Endothelial cell of umbilical vein (primary cell): ENCODE measurements at regions not wholly inside any gene's neighbourhood (a gene's known extent, or its start where the extent isn't known, plus 50 kb on each side); places are given as distances from the start of the nearest gene placed in this dataset.

Experiments
- BruUV-seq: library from RNA; stranded (reverse); fragments of 400-500 nt; replicated peaks from 2 replicates; lab custom pipeline; 2021; lab: Mats Ljungman, UMichigan
- CTCF ChIA-PET: fragments of 300-600, 350-600 bp; sonication (Branson Sonifier 250); formaldehyde crosslinking; loops from one replicate; lab custom pipeline; 2021; ENCODE audit warnings: antibody characterized with exemption, inconsistent platforms; lab: Charles Lee
- POLR2A ChIA-PET: fragments of 300-600, 350-600 bp; sonication (Branson Sonifier 250); formaldehyde crosslinking; loops from one replicate; lab custom pipeline; 2021; ENCODE audit warnings: antibody characterized with exemption, inconsistent platforms; lab: Charles Lee
- DNase-seq: peaks from one replicate; pipeline ENCODE4 v3.0.0-alpha.2; 2011; ENCODE audit warnings: low read depth, low spot score
- FAIRE-seq: peaks from 2 replicates; lab custom pipeline; 2011; peaks lifted over from hg19 to GRCh38; lab: Jason Lieb, UNC
- H2AFZ ChIP-seq: 2 replicates; pipeline ENCODE4 v1.6.0; 2012; ENCODE audit warnings: low read depth, low read length, control low read depth, inconsistent platforms
- H3K27ac ChIP-seq: 2 replicates; pipeline ENCODE4 v1.5.1; 2011; ENCODE audit warnings: low read depth, mild to moderate bottlenecking, control low read depth, low read length, moderate library complexity; ENCODE audit not compliant: insufficient read depth
- H3K27me3 ChIP-seq, 2 experiments: 2 replicates each; pipeline versions ENCODE4 v1.6.0 to v1.6.1; 2011; ENCODE audit warnings: low read length in 2 of 2, mixed read lengths in 1 of 2; ENCODE audit not compliant: control insufficient read depth in 2 of 2, insufficient read depth in 2 of 2
- H3K36me3 ChIP-seq, 2 experiments: 2 replicates in 1 of 2; 3 replicates in 1 of 2; pipeline ENCODE4 v1.5.1; 2011; ENCODE audit warnings: low read length in 2 of 2, mild to moderate bottlenecking in 1 of 2, moderate library complexity in 1 of 2; ENCODE audit not compliant: control insufficient read depth in 2 of 2, insufficient read depth in 2 of 2; ENCODE audit errors: extremely low read depth in 1 of 2
- H3K4me1 ChIP-seq: 3 replicates; pipeline ENCODE4 v1.5.1; 2011; ENCODE audit warnings: mild to moderate bottlenecking, low read length; ENCODE audit not compliant: control insufficient read depth, insufficient read depth; ENCODE audit errors: extremely low read depth
- H3K4me2 ChIP-seq: 2 replicates; pipeline ENCODE4 v1.6.1; 2011; ENCODE audit warnings: low read length, control low read depth, mixed read lengths; ENCODE audit not compliant: insufficient read depth
- H3K4me3 ChIP-seq, 3 experiments: fragments of 200-600 bp in 1 of 3; sonication (generic), shearing (Covaris generic) in 1 of 3; replicated peaks in 1 of 3; 2 replicates each; pipeline ENCODE4 v1.5.1; 2011 to 2016; ENCODE audit warnings: control low read depth in 3 of 3, low read length in 3 of 3, mild to moderate bottlenecking in 2 of 3, inconsistent platforms in 1 of 3, low read depth in 1 of 3, moderate library complexity in 1 of 3; ENCODE audit not compliant: insufficient read depth in 1 of 3
- H3K79me2 ChIP-seq: 2 replicates; pipeline ENCODE4 v1.6.0; 2012; ENCODE audit warnings: low read length, inconsistent platforms; ENCODE audit not compliant: control insufficient read depth, insufficient read depth
- H3K9ac ChIP-seq: replicated peaks from 2 replicates; pipeline ENCODE3; 2011; ENCODE audit warnings: low read length, control low read depth; ENCODE audit not compliant: insufficient read depth; ENCODE audit errors: extremely low read depth
- H3K9me1 ChIP-seq: replicated peaks from 3 replicates; pipeline ENCODE4 v1.6.0; 2011; ENCODE audit warnings: mild to moderate bottlenecking, low read length; ENCODE audit not compliant: control insufficient read depth, insufficient read depth; ENCODE audit errors: extremely low read depth
- H3K9me3 ChIP-seq: replicated peaks from 2 replicates; pipeline ENCODE4 v1.5.1; 2012; ENCODE audit warnings: low read length, inconsistent platforms; ENCODE audit not compliant: control insufficient read depth, insufficient read depth
- H4K20me1 ChIP-seq: replicated peaks from 2 replicates; pipeline ENCODE3; 2011; ENCODE audit warnings: mild to moderate bottlenecking, low read length; ENCODE audit not compliant: control insufficient read depth, insufficient read depth; ENCODE audit errors: extremely low read depth
- CTCF ChIP-seq, 2 donors: IDR thresholded peaks; 1 replicate in 1 of 2; 2 replicates in 1 of 2; pipeline ENCODE4 v1.5.1; 2011; ENCODE audit warnings: low read length in 2 of 2, mild to moderate bottlenecking in 2 of 2, moderate library complexity in 2 of 2, control low read depth in 1 of 2, inconsistent platforms in 1 of 2, low read depth in 1 of 2; ENCODE audit not compliant: insufficient read depth in 1 of 2; ENCODE audit errors: extremely low read depth in 1 of 2
- EZH2 ChIP-seq: IDR thresholded peaks from 2 replicates; pipeline ENCODE4 v1.6.1; 2012; ENCODE audit warnings: borderline replicate concordance, low read depth, mild to moderate bottlenecking, moderate library complexity, low read length, inconsistent platforms; ENCODE audit not compliant: severe bottlenecking
- FOS ChIP-seq: IDR thresholded peaks from 2 replicates; pipeline ENCODE4 v1.6.1; 2011; ENCODE audit warnings: mild to moderate bottlenecking, low read length, moderate library complexity, borderline replicate concordance; ENCODE audit not compliant: insufficient read depth
- JUN ChIP-seq: IDR thresholded peaks from 2 replicates; pipeline ENCODE4 v1.6.1; 2011; ENCODE audit warnings: borderline replicate concordance, low read depth; ENCODE audit not compliant: insufficient read length, insufficient read depth
- MAX ChIP-seq: IDR thresholded peaks from 2 replicates; pipeline ENCODE4 v1.6.1; 2011; ENCODE audit not compliant: insufficient read depth, insufficient read length
- MYC ChIP-seq: IDR thresholded peaks from one replicate; pipeline ENCODE4 v1.6.1; 2011; ENCODE audit warnings: mild to moderate bottlenecking, low read depth, low read length
- POLR2AphosphoS5 ChIP-seq: IDR thresholded peaks from 2 replicates; pipeline ENCODE4 v1.6.1; 2012; ENCODE audit warnings: low read depth, mild to moderate bottlenecking, control low read depth, low read length, moderate library complexity; ENCODE audit not compliant: insufficient read depth
- dilution Hi-C: fragments of 300-500 bp; cut with MboI; formaldehyde crosslinking; loops from one replicate; pipeline ENCODE4 v1.15.0; 2019; ENCODE audit warnings: low sequenced_read_pairs; ENCODE audit not compliant: extremely low pct_ligation_motif_present
- intact Hi-C: fragments of 100-400 bp; cut with micrococcal nuclease; formaldehyde crosslinking; loops from one replicate; pipeline ENCODE4 v1.10.0; 2022

GRCh38 chr5:16245249-16245648, 65.7 kb upstream of the MARCHF11 start:
- BruUV-seq: no TSS peak
- no peak for FAIRE-seq

More at GRCh38 chr5:16245249-16245648, 65.7 kb upstream of the MARCHF11 start:
- Histone ChIP-seq H3K36me3 (no peaks in the 10 kb centered on the region), H3K4me3 (no peak overlapping the region), H3K4me2 (no peak overlapping the region), H3K9ac (no peak overlapping the region), H3K27me3 (no peaks in the 10 kb centered on the region), H3K9me1 (no peaks in the 10 kb centered on the region), H2AFZ (no peak overlapping the region), H3K27ac (no peak overlapping the region), H3K4me1 (no peaks in the 10 kb centered on the region), H3K79me2 (no peaks in the 10 kb centered on the region), H3K9me3 (no peaks in the 10 kb centered on the region), H4K20me1 (no peaks in the 10 kb centered on the region)
- intact Hi-C loops (no loop called here), dilution Hi-C loops (no loop called here)
- DNase-seq: no peak
- ChIA-PET CTCF (no interaction called here), POLR2A (no interaction called here)
- no peak for TF ChIP-seq MAX
- no peak for TF ChIP-seq EZH2
- TF ChIP-seq FOS: no peak
- TF ChIP-seq JUN: no peak
- TF ChIP-seq CTCF (IDR thresholded peaks at IDR 0.05; ENCODE audit: extremely low read depth in 1 of 2, insufficient read depth in 1 of 2, low read depth in 1 of 2, low read length in 2 of 2): no peak
- TF ChIP-seq MYC: no peak
- TF ChIP-seq POLR2AphosphoS5: no peak
